C4-2B (cell line): ENCODE measurements at regions not wholly inside any gene's neighbourhood (a gene's known extent, or its start where the extent isn't known, plus 50 kb on each side); places are given as distances from the start of the nearest gene placed in this dataset.

Experiments
- H3K27ac ChIP-seq: fragments of 450-650 bp; 2 replicates; pipeline ENCODE4 v1.5.1; 2017
- CTCF ChIP-seq: fragments of 450-650 bp; conservative IDR thresholded peaks from 2 replicates; pipeline ENCODE4 v1.5.1; 2017; ENCODE audit warnings: mild to moderate bottlenecking
- ZFX ChIP-seq: fragments of 450-650 bp; IDR thresholded peaks from 2 replicates; pipeline ENCODE4 v1.6.1; 2017

- no peak overlapping the region for H3K27ac ChIP-seq
- TF ChIP-seq ZFX (no peak), CTCF (no peak)
Measured at GRCh38 chr4:104138116-104138515, 356.6 kb downstream of the CXXC4 start.

- TF ChIP-seq ZFX, result no peak
- no peak for TF ChIP-seq CTCF
- no peak overlapping the region for H3K27ac ChIP-seq
Measured at GRCh38 chr4:104129243-104129642, 365.5 kb downstream of the CXXC4 start.

GRCh38 chr4:104128850-104129213, 365.9 kb downstream of the CXXC4 start:
- no peak overlapping the region for H3K27ac ChIP-seq
- TF ChIP-seq ZFX (no peak), CTCF (no peak)

GRCh38 chr4:104128031-104128849, 366.5 kb downstream of the CXXC4 start:
- no peak overlapping the region for H3K27ac ChIP-seq
- TF ChIP-seq ZFX (no peak), CTCF (no peak)

- no peak for TF ChIP-seq CTCF
Measured at GRCh38 chr4:104123021-104123420, 371.7 kb downstream of the CXXC4 start.

GRCh38 chr4:104117776-104118175, 376.9 kb downstream of the CXXC4 start:
- TF ChIP-seq CTCF (no peak), ZFX (no peak)

More at GRCh38 chr4:104123021-104123420, 371.7 kb downstream of the CXXC4 start:
- no peak overlapping the region for H3K27ac ChIP-seq

GRCh38 chr4:104113850-104114249, 380.8 kb downstream of the CXXC4 start:
- no peak overlapping the region for H3K27ac ChIP-seq
- TF ChIP-seq CTCF (no peak), ZFX (no peak)

More at GRCh38 chr4:104117776-104118175, 376.9 kb downstream of the CXXC4 start:
- H3K27ac ChIP-seq, result no peak overlapping the region
